ENCODE measurements at regions not wholly inside any gene's neighbourhood (a gene's known extent, or its start where the extent isn't known, plus 50 kb on each side); places are given as distances from the start of the nearest gene placed in this dataset.
"Not testable (repeated sequence)": the region's sequence is repeated elsewhere in the genome, so short reads cannot be mapped to it uniquely, and the experiment has no call there.

- no peak overlapping the region for H3K4me2 ChIP-seq (ENCODE audit: low read length)
- H3K4me3 ChIP-seq (ENCODE audit: low read length), result no peak overlapping the region
- H3K9ac ChIP-seq (ENCODE audit: low read depth, low read length), result no peak overlapping the region
- H3K4me1 ChIP-seq (ENCODE audit: control insufficient read depth, insufficient read depth, low read length), result no peaks in the 10 kb centered on the region
- no peaks in the 10 kb centered on the region for H3K36me3 ChIP-seq (ENCODE audit: insufficient read depth, low read length)
- H3K27me3 ChIP-seq (ENCODE audit: control insufficient read depth, insufficient read depth, low read length), result no peaks in the 10 kb centered on the region
- H3K9me3 ChIP-seq (replicated peaks; ENCODE audit: low read length), result no peaks in the 10 kb centered on the region
Measured at GRCh38 chr5:179475208-179475751, 75.1 kb upstream of the RUFY1 start.

- Histone ChIP-seq H3K9ac (ENCODE audit: low read depth, low read length) (no peak overlapping the region), H3K9me3 (replicated peaks; ENCODE audit: low read length) (no peaks in the 10 kb centered on the region), H3K27me3 (ENCODE audit: control insufficient read depth, insufficient read depth, low read length) (no peaks in the 10 kb centered on the region), H3K4me3 (ENCODE audit: low read length) (no peak overlapping the region), H3K4me2 (ENCODE audit: low read length) (no peak overlapping the region), H3K4me1 (ENCODE audit: control insufficient read depth, insufficient read depth, low read length) (no peaks in the 10 kb centered on the region), H3K36me3 (ENCODE audit: insufficient read depth, low read length) (no peaks in the 10 kb centered on the region)
Measured at GRCh38 chr5:179472641-179473040, 77.7 kb upstream of the RUFY1 start.

- Histone ChIP-seq H3K9me3 (replicated peaks; ENCODE audit: low read length) (no peaks in the 10 kb centered on the region), H3K36me3 (ENCODE audit: insufficient read depth, low read length) (no peaks in the 10 kb centered on the region), H3K27me3 (ENCODE audit: control insufficient read depth, insufficient read depth, low read length) (no peaks in the 10 kb centered on the region), H3K4me2 (ENCODE audit: low read length) (no peak overlapping the region), H3K9ac (ENCODE audit: low read depth, low read length) (no peak overlapping the region), H3K4me3 (ENCODE audit: low read length) (no peak overlapping the region), H3K4me1 (ENCODE audit: control insufficient read depth, insufficient read depth, low read length) (no peaks in the 10 kb centered on the region)
Measured at GRCh38 chr5:179472174-179472573, 78.2 kb upstream of the RUFY1 start.

DNA sequence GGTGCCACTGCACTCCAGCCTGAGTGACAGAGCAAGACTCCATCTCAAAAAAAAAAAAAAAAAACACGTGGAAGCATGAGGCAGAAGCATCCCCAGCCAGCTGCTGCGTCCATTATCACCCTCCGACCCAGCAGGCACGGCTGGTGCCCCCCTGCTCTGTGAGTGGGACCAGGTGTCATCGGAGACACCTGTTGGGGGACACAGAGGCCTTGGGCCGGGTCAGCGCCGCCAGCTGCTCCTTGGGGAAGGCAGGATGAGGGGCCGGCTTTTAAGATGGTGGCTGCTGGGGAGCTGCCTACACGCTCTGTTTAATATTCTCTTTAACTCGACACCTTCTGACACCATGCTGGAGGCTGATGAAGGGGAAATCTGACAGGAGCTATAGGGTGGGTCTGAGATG is 80.2 kb upstream of the RUFY1 start:
- no peaks in the 10 kb centered on the region for H3K9me3 ChIP-seq (replicated peaks; ENCODE audit: low read length)
- H3K4me2 ChIP-seq (ENCODE audit: low read length), result no peak overlapping the region
- H3K4me3 ChIP-seq (ENCODE audit: low read length), result no peak overlapping the region
- no peak overlapping the region for H3K9ac ChIP-seq (ENCODE audit: low read depth, low read length)
- H3K4me1 ChIP-seq (ENCODE audit: control insufficient read depth, insufficient read depth, low read length), result no peaks in the 10 kb centered on the region
- H3K36me3 ChIP-seq (ENCODE audit: insufficient read depth, low read length), result no peaks in the 10 kb centered on the region
- no peaks in the 10 kb centered on the region for H3K27me3 ChIP-seq (ENCODE audit: control insufficient read depth, insufficient read depth, low read length)

DNA sequence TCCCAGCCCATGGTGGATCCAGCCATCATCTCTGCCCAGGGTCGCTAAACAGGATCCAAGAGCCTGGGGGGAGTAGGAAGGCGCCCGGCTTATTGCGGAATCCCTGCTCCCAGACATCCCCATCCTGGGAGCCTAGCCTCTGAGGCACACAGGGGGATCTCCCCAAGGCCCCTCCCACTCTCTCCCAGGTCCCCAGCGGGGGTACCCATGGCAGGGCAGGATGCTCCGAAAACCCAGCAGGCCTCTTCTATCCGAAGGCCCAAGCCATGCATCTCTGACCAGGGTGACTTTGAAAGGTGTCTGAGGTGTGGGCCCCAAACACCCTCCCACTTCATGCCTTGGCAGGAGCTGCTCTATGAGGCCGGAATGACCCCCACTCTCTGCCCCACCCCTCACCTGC is 81.7 kb upstream of the RUFY1 start:
- Histone ChIP-seq H3K9ac (ENCODE audit: low read depth, low read length) (no peak overlapping the region), H3K4me3 (ENCODE audit: low read length) (no peak overlapping the region), H3K4me1 (ENCODE audit: control insufficient read depth, insufficient read depth, low read length) (no peaks in the 10 kb centered on the region), H3K9me3 (replicated peaks; ENCODE audit: low read length) (no peaks in the 10 kb centered on the region), H3K36me3 (ENCODE audit: insufficient read depth, low read length) (no peaks in the 10 kb centered on the region), H3K27me3 (ENCODE audit: control insufficient read depth, insufficient read depth, low read length) (no peaks in the 10 kb centered on the region), H3K4me2 (ENCODE audit: low read length) (no peak overlapping the region)

DNA sequence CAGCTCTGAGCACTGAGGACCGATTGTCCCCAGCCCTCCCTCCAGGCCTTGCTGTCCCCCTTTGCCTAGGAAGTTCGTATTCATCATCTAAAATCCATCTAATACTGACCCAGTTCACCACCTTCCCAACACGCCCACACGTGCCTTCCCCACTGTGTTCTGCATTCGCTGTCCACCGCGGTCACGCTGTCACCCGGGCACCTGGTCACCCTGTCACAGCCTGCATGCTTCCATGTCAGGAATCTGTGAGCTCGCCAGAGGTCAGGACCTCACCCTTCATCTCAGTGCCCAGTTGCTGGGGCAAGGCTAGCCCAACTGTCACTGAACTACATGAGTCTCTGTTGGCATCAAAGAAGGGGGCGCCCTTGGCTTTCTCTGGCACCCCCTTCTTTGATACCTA is 82.9 kb upstream of the RUFY1 start:
- Histone ChIP-seq H3K36me3 (ENCODE audit: insufficient read depth, low read length) (no peaks in the 10 kb centered on the region), H3K27me3 (ENCODE audit: control insufficient read depth, insufficient read depth, low read length) (no peaks in the 10 kb centered on the region)

DNA sequence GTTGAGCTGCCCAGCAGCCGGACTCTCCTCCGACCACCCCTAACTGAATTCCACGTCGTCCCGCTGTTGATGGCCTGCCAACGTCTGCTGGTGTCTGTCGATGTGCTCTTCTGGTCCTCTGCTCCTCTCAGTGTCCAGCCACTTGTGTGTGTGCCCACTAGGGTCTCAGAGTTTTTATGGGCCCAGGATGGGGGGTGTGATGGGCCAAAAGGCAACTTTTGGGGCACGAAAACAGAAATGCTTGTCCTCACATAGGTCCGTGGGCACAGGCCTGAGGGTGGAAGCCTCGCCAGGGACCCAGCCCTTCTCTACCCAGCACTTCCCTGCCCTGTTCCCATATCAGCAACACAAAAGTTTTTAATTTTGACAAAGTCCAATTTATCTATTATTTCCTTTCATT is 85.7 kb upstream of the RUFY1 start:
- H3K36me3 ChIP-seq (ENCODE audit: insufficient read depth, low read length), result no peaks in the 10 kb centered on the region
- no peak overlapping the region for H3K9ac ChIP-seq (ENCODE audit: low read depth, low read length)
- H3K9me3 ChIP-seq (replicated peaks; ENCODE audit: low read length), result no peaks in the 10 kb centered on the region
- no peak overlapping the region for H3K4me2 ChIP-seq (ENCODE audit: low read length)
- no peaks in the 10 kb centered on the region for H3K27me3 ChIP-seq (ENCODE audit: control insufficient read depth, insufficient read depth, low read length)
- no peak overlapping the region for H3K4me3 ChIP-seq (ENCODE audit: low read length)
- H3K4me1 ChIP-seq (ENCODE audit: control insufficient read depth, insufficient read depth, low read length), result no peaks in the 10 kb centered on the region

More for the DNA sequence above, 82.9 kb upstream of the RUFY1 start:
- no peaks in the 10 kb centered on the region for H3K4me1 ChIP-seq (ENCODE audit: control insufficient read depth, insufficient read depth, low read length)
- H3K9ac ChIP-seq (ENCODE audit: low read depth, low read length), result no peak overlapping the region
- no peaks in the 10 kb centered on the region for H3K9me3 ChIP-seq (replicated peaks; ENCODE audit: low read length)
- H3K4me3 ChIP-seq (ENCODE audit: low read length), result no peak overlapping the region
- no peak overlapping the region for H3K4me2 ChIP-seq (ENCODE audit: low read length)

- Histone ChIP-seq H3K4me1 (ENCODE audit: control insufficient read depth, insufficient read depth, low read length) (no peaks in the 10 kb centered on the region), H3K36me3 (ENCODE audit: insufficient read depth, low read length) (no peaks in the 10 kb centered on the region), H3K27me3 (ENCODE audit: control insufficient read depth, insufficient read depth, low read length) (no peaks in the 10 kb centered on the region), H3K9ac (ENCODE audit: low read depth, low read length) (no peak overlapping the region), H3K4me3 (ENCODE audit: low read length) (no peak overlapping the region), H3K4me2 (ENCODE audit: low read length) (no peak overlapping the region), H3K9me3 (replicated peaks; ENCODE audit: low read length) (no peaks in the 10 kb centered on the region)
Measured at GRCh38 chr5:179462040-179462439, 88.3 kb upstream of the RUFY1 start.

DNA sequence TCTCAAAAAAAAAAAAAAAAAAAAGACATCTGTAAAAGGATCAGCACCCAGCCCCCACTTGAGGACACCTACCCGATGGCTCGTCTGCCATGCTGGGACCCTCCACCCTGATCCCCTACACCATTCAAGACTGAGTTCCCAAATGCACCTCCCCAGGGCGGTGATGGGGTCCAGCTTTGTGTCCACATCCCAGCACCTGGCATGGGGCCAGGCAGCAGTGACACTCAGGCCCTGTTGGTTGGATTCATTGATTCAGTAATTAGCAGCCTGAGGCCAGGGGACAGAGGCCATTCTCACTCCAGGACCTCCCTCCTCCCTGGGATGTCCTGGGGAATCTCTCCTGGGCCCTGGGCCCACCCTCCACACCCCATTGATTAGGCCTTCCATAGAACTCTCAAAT is 88.8 kb upstream of the RUFY1 start:
- no peaks in the 10 kb centered on the region for H3K27me3 ChIP-seq (ENCODE audit: control insufficient read depth, insufficient read depth, low read length)
- no peak overlapping the region for H3K4me2 ChIP-seq (ENCODE audit: low read length)
- no peaks in the 10 kb centered on the region for H3K4me1 ChIP-seq (ENCODE audit: control insufficient read depth, insufficient read depth, low read length)
- no peaks in the 10 kb centered on the region for H3K9me3 ChIP-seq (replicated peaks; ENCODE audit: low read length)
- no peaks in the 10 kb centered on the region for H3K36me3 ChIP-seq (ENCODE audit: insufficient read depth, low read length)
- no peak overlapping the region for H3K4me3 ChIP-seq (ENCODE audit: low read length)
- no peak overlapping the region for H3K9ac ChIP-seq (ENCODE audit: low read depth, low read length)

DNA sequence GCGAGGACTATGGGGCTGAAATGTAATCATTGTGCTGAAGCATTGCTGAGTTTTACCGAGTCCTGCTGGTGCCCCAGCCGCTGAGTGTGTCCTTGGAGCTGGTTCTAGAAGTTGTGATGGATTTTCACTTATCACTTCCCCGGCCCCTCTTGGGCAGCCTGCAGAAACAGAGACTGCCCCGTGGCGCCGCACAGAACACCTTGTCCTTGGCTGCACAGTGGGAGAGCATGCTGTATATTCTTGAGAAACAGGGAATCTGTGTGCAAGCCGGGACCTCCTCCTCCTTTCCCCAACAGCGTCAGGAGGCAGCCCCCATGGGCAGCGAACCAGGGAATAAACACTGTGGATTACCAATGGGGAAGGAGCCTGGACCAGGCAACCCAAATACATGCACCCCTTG is 90.6 kb upstream of the RUFY1 start:
- Histone ChIP-seq H3K4me2 (ENCODE audit: low read length) (no peak overlapping the region), H3K36me3 (ENCODE audit: insufficient read depth, low read length) (no peaks in the 10 kb centered on the region), H3K4me3 (ENCODE audit: low read length) (no peak overlapping the region), H3K9ac (ENCODE audit: low read depth, low read length) (no peak overlapping the region), H3K9me3 (replicated peaks; ENCODE audit: low read length) (no peaks in the 10 kb centered on the region), H3K27me3 (ENCODE audit: control insufficient read depth, insufficient read depth, low read length) (no peaks in the 10 kb centered on the region), H3K4me1 (ENCODE audit: control insufficient read depth, insufficient read depth, low read length) (no peaks in the 10 kb centered on the region)

DNA sequence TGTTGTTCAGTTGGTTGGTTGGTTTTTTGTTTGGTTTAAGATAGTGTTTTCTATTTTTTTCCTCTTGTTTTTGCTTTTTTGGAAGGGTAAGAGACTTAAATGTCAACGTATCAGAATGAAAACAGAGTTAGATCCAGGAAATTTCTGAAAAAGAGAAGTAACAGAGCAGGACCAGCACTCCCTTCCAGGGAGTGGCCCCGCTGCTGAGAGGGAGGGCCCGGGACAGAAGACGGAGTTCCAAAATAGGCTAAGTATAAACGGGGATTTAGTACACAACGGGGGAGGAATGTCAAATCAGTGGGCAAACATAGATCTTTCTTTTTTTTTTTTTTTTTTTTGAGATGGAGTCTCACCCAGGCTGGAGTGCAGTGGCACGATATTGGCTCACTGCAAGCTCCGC is 92.7 kb upstream of the RUFY1 start:
- H3K27me3 ChIP-seq (ENCODE audit: control insufficient read depth, insufficient read depth, low read length), result no peaks in the 10 kb centered on the region
- no peaks in the 10 kb centered on the region for H3K9me3 ChIP-seq (replicated peaks; ENCODE audit: low read length)
- no peaks in the 10 kb centered on the region for H3K4me1 ChIP-seq (ENCODE audit: control insufficient read depth, insufficient read depth, low read length)
- H3K36me3 ChIP-seq (ENCODE audit: insufficient read depth, low read length), result no peaks in the 10 kb centered on the region
- no peak overlapping the region for H3K9ac ChIP-seq (ENCODE audit: low read depth, low read length)
- no peak overlapping the region for H3K4me3 ChIP-seq (ENCODE audit: low read length)
- no peak overlapping the region for H3K4me2 ChIP-seq (ENCODE audit: low read length)

DNA sequence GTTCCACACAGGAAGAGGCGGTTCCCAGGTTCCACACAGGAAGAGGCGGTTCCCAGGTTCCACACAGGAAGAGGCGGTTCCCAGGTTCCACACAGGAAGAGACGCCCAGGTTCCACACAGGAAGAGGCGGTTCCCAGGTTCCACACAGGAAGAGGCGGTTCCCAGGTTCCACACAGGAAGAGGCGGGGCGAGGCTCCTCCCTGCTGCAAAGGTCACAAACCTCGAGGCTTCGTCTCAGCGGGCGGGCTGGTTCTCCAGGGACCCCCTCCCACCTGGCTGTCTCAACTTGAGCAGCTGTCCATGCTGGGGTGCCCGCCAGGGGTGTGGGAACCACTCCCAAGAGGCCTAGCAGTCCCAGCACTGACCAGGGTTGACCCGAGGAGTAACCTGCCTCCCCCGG is 94.3 kb upstream of the RUFY1 start:
- H3K4me1 ChIP-seq (ENCODE audit: control insufficient read depth, insufficient read depth, low read length); H3K9ac ChIP-seq (ENCODE audit: low read depth, low read length); H3K27me3 ChIP-seq (ENCODE audit: control insufficient read depth, insufficient read depth, low read length); H3K4me2 ChIP-seq (ENCODE audit: low read length); H3K4me3 ChIP-seq (ENCODE audit: low read length); H3K36me3 ChIP-seq (ENCODE audit: insufficient read depth, low read length); H3K9me3 ChIP-seq (replicated peaks; ENCODE audit: low read length): not testable (repeated sequence)

Measured in skeletal muscle satellite cell (primary cell).